HG03039 (cell line): ENCODE measurements at regions not wholly inside any gene's neighbourhood (a gene's known extent, or its start where the extent isn't known, plus 50 kb on each side); places are given as distances from the start of the nearest gene placed in this dataset.
"Not testable (repeated sequence)": the region's sequence is repeated elsewhere in the genome, so short reads cannot be mapped to it uniquely, and the experiment has no call there.

ENCODE experiments used
- ATAC-seq: cut with Tn5 transposase; IDR thresholded peaks from one replicate; pipeline ENCODE4 v1.9.1; 2021; ENCODE audit warnings: mild to moderate bottlenecking, moderate library complexity; ENCODE audit not compliant: unreplicated experiment

GRCh38 chr12:17116538-17116937 lies 510.6 kb upstream of the LMO3 start:
- ATAC-seq: not testable (repeated sequence)

DNA sequence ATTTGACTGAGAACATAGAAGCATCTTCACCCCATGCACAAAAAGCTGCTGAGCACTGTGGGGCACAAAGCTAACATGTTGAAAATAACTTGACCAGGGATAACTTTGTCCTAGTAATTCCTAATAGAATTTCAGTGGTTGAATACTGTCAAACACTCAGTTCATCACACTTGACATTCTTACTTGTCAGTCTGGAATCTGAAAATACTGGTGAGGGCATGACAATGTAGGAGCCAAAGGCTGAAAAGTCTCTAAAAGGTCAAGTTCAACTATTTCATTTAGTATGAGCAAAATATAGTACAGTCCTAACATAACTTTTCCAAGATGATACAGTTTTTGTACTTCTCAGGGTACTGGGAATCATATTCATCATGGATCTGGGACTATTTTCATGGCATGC lies 504.4 kb upstream of the LMO3 start:
- ATAC-seq: no peak

GRCh38 chr12:17108877-17109541 lies 503.0 kb upstream of the LMO3 start:
- no peak for ATAC-seq

DNA sequence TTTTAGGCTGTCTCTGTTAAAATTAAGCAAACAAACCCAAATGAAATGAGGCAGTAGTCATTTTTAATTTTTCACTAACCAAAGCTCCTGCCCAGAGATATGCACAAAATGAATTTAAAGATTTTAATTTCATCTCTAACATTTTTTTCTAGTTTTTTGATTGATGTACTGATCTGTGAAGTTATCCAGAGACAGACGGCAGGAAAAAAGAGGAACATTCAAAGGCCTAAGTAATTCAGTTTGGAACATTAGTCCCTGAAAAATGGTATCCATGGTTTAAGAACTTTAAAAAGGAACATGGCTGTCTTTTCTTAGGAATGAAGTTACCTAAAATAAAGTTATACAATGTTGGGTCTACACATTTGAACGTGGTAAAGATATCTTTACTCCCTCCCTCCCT lies 498.8 kb upstream of the LMO3 start:
- no peak for ATAC-seq

GRCh38 chr12:17097674-17098073 lies 491.7 kb upstream of the LMO3 start:
- no peak for ATAC-seq

GRCh38 chr12:17084831-17085230 lies 478.9 kb upstream of the LMO3 start:
- ATAC-seq: no peak

DNA sequence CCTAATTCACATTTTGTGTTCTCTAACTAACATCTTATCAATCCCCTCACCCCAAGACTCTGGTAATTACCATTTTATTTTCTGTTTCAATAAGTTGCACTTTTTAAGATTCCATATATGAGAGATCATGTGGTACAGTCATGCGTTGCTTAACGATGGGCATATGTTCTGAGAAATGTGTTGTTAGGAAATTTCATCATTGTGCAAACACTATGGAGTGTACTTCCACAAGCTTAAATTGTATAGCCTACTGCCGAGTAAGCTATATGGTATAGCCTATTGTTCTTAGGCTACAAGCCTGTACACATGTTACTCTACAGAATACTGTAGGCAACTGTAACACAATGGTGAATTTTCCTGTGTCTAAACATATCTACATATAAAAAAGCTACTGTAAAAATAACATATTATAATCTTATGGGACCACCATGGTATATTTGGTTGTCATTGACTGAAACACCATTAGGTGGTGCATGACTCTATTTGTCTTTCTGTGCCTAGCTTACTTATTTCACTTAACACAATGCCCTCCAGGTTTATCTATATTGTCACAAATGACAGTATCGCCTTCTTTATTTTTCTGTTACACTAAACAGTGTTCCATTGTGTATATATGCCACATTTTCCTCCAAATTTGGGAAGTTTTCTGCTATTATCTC lies 473.4 kb upstream of the LMO3 start:
- no peak for ATAC-seq

DNA sequence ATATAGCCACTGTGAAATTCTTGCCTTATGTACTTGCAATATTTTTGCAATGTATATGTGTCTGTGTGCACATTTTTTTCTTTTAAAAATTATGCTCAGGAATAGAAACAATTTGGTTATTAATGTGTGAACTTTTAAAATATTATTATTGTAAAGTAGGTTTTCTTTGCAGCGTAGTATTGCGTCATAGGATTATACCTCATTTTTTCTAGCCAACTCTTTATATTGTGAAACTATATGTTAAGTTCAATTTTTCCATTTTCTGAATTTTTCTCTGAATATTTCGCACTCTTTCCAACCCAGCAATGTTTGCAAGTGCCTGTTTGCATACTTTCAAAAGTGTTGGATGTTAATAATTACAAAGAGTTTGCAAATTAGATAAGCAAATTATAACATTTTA lies 471.6 kb upstream of the LMO3 start:
- no peak for ATAC-seq

DNA sequence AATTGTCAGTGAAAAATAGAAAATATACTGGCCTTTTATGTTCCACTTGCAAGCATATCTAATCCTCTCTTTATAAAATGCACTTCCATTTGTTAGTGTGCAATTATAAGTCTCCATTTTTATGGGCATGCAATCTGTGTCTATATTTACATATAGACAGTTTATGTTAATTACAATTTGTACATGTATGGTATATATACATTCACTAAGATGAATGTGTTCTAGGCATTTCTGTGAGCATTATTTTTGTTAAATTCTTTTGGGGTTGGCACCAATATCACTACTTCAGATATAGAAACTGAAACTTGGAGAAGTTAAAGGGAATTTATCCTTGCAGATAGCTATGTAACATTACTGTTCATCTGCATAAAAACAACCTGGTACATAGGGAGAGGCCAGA lies 470.8 kb upstream of the LMO3 start:
- no peak for ATAC-seq

DNA sequence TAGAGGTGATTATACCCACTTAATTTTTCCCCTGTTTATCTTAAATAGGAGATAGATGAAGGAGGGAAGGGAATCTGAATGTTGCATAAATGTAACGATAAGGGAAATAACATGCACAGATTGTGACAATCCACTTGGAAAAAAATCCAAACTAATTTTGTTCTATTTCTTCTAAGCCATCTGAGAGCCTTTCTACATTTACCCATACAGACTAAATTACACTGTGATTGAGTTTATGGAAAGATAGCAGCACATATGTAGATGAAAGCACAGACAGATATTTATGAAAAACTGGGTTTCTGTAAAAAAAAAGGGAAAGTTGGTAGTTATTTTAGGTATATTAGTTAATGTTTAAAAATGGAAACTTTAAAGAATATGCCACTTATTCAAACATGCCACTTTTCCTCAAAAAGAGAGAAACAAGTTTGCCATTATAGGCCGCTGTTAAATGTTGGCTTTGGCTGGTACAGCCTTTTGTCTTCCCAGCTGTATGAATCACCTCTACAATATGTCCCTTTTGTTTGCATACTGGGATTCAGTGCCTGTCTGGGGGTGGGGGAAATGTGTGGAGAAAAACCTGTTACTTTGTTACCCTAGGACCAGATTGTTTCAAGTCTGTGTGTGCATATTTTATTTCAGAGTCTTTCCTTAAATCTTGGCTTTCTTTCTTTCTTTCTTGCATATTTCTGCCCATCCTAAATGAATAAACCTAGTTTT lies 470.2 kb upstream of the LMO3 start:
- no peak for ATAC-seq

GRCh38 chr12:17064834-17065233 lies 458.9 kb upstream of the LMO3 start:
- ATAC-seq: no peak

DNA sequence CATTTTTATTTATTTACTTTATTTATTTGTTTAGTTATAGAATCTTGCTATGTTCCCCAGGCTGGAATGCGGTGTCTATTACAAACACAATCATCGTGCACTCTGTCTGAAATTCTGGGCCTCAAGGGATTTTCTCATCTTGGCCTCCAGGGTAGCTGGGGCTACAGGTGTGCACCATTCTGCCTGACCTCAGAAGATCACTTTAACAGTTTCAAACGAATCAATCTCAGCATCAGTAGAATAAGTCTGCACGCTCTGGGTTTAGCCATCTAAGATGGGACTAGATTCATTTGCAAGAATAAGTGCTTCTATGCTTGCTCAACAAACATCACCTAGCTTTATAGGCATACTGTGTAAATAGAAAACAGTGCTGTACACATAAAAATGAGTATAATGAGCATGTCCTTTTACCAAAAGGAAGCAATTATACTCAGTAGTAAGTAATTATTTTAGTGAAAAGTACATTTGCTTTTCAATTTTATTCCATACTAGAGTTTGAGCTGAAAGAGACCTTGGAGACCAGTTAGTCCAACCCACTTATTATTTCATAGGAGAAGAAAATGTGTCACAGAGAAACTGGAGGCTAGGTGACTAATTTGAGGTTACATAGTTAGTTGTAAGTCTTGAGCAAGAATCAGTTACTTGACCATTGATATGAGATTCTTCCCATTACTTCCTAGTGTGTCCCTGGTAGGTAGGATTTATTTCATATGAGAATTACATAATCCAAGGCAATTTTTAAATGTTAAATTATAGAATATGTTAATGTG lies 456.5 kb upstream of the LMO3 start:
- ATAC-seq: no peak

- ATAC-seq: no peak
Observed at GRCh38 chr12:17060260-17060659, 454.3 kb upstream of the LMO3 start.

GRCh38 chr12:17056546-17056945 lies 450.6 kb upstream of the LMO3 start:
- no peak for ATAC-seq

GRCh38 chr12:17038923-17039322 lies 433.0 kb upstream of the LMO3 start:
- no peak for ATAC-seq

GRCh38 chr12:17035372-17035771 lies 429.4 kb upstream of the LMO3 start:
- no peak for ATAC-seq

GRCh38 chr12:17030338-17030737 lies 424.4 kb upstream of the LMO3 start:
- ATAC-seq: no peak

DNA sequence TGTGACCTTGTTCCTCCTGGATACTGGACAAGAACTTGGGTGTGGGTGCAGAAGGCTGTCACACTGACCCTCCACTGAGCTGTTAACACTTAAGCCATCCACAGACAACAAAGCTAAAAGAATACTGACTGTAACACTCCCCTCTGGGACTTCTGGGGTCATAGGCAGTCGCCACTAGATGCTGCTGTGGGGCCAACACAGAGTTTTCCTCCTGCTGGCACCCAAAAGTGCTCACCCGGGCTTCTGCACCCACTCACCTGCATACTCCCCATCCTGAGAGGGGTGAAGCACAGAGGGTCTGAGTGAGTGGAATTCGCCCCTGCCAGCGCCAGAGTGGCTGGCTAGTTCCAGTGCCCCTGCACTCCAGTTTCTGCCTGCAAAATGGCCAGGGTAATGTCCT lies 422.4 kb upstream of the LMO3 start:
- no peak for ATAC-seq

- ATAC-seq: not testable (repeated sequence)
Observed at GRCh38 chr12:17025424-17025823, 419.5 kb upstream of the LMO3 start.

- no peak for ATAC-seq
Observed at GRCh38 chr12:17020765-17021164, 414.8 kb upstream of the LMO3 start.

- ATAC-seq: no peak
Observed at GRCh38 chr12:17017402-17017801, 411.4 kb upstream of the LMO3 start.
